ENCODE measurements at regions not wholly inside any gene's neighbourhood (a gene's known extent, or its start where the extent isn't known, plus 50 kb on each side); places are given as distances from the start of the nearest gene placed in this dataset.

- Histone ChIP-seq H3K36me3 (no peaks in the 10 kb centered on the region), H3K27me3 (no peaks in the 10 kb centered on the region), H3K4me1 (no peaks in the 10 kb centered on the region), H3K9me3 (no peaks in the 10 kb centered on the region), H3K4me3 (no peak overlapping the region), H3K27ac (no peak overlapping the region)
- intact Hi-C loops (cut with DNase I) = no loop called here
- 25 to 40% methylated on average over 2 to 3 of the region's 3 CpGs for WGBS, 2 donors
- no peak for DNase-seq
- no peak for TF ChIP-seq POLR2A (IDR thresholded peaks at IDR 0.05)
- TF ChIP-seq, protein P1, sequence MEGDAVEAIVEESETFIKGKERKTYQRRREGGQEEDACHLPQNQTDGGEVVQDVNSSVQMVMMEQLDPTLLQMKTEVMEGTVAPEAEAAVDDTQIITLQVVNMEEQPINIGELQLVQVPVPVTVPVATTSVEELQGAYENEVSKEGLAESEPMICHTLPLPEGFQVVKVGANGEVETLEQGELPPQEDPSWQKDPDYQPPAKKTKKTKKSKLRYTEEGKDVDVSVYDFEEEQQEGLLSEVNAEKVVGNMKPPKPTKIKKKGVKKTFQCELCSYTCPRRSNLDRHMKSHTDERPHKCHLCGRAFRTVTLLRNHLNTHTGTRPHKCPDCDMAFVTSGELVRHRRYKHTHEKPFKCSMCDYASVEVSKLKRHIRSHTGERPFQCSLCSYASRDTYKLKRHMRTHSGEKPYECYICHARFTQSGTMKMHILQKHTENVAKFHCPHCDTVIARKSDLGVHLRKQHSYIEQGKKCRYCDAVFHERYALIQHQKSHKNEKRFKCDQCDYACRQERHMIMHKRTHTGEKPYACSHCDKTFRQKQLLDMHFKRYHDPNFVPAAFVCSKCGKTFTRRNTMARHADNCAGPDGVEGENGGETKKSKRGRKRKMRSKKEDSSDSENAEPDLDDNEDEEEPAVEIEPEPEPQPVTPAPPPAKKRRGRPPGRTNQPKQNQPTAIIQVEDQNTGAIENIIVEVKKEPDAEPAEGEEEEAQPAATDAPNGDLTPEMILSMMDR (IDR thresholded peaks at IDR 0.05) = no peak
Measured at GRCh38 chr14:76280221-76280620, 95.7 kb upstream of the ESRRB start.

DNA sequence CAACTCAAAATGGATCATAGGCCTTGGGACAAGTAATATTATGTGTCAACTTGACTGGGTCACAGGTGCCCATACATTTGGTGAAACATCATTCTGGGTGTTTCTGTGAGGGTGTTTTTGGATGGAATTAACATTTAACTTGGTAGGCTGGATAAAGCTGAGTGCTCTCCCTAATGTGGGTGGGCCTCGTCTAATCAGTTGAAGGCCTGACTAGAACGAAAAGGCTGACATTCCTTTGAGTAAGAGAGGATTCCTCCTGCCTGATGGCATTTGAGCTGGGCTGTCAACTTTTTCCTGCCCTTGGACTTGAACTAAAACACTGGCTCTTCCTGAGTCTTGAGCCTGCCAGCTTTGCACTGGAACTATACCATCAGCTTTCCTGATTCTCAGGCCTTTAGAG is 93.4 kb upstream of the ESRRB start:
- DNase-seq = no peak
- intact Hi-C loops (cut with DNase I) = no loop called here
- Histone ChIP-seq H3K4me3 (no peak overlapping the region), H3K9me3 (no peaks in the 10 kb centered on the region), H3K27ac (no peak overlapping the region), H3K27me3 (no peaks in the 10 kb centered on the region), H3K4me1 (no peaks in the 10 kb centered on the region), H3K36me3 (no peaks in the 10 kb centered on the region)
- TF ChIP-seq POLR2A (IDR thresholded peaks at IDR 0.05) = no peak
- TF ChIP-seq, protein P1 (IDR thresholded peaks at IDR 0.05) = no peak
- 58 to 66% methylated on average over 2 of the region's 2 CpGs for WGBS, 2 donors

- Histone ChIP-seq H3K36me3 (no peaks in the 10 kb centered on the region), H3K27me3 (no peaks in the 10 kb centered on the region), H3K4me1 (no peaks in the 10 kb centered on the region), H3K27ac (no peak overlapping the region), H3K9me3 (no peaks in the 10 kb centered on the region), H3K4me3 (no peak overlapping the region)
- TF ChIP-seq, protein P1 (IDR thresholded peaks at IDR 0.05) = no peak
- TF ChIP-seq POLR2A (IDR thresholded peaks at IDR 0.05) = no peak
- WGBS, 2 donors = 83 to 87% methylated on average over 1 of the region's 1 CpG
- no peak for DNase-seq
- intact Hi-C loops (cut with DNase I) = no loop called here
Measured at GRCh38 chr14:76287063-76287462, 88.9 kb upstream of the ESRRB start.

DNA sequence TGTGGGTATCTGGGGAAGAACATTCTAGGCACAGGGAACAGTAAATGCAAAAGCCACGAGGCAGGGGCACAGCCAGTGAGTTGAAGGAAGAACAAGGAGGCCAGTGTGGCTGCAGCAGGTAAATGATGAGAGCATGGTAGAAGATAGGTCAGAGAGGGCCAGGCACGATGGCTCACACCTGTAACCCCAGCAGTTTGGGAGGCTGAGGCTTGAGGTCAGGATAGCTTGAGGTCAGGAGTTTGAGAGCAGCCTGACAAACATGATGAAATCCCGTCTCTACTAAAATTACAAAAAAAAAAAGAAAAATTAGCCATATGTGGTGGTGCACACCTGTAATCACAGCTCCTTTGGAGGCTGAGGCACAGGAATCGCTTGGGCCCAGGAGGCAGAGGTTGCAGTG is 86.7 kb upstream of the ESRRB start:
- DNase-seq = no peak
- H3K27ac ChIP-seq = no peak overlapping the region
- no peaks in the 10 kb centered on the region for H3K4me1 ChIP-seq
- H3K36me3 ChIP-seq = no peaks in the 10 kb centered on the region
- H3K4me3 ChIP-seq = no peak overlapping the region
- no peaks in the 10 kb centered on the region for H3K9me3 ChIP-seq
- WGBS, 2 donors = 65 to 76% methylated on average over 4 of the region's 4 CpGs
- intact Hi-C loops (cut with DNase I) = no loop called here
- TF ChIP-seq, protein P1 (IDR thresholded peaks at IDR 0.05) = no peak
- TF ChIP-seq POLR2A (IDR thresholded peaks at IDR 0.05) = no peak
- H3K27me3 ChIP-seq = peaks cover 0 to 4% (median 0%) of the 10 kb centered on the region in 4 donors

GRCh38 chr14:76292561-76292960 is 83.4 kb upstream of the ESRRB start:
- no peak overlapping the region for H3K27ac ChIP-seq
- no peaks in the 10 kb centered on the region for H3K36me3 ChIP-seq
- peaks cover 0 to 12% (median 0%) of the 10 kb centered on the region in 4 donors for H3K27me3 ChIP-seq
- H3K9me3 ChIP-seq = no peaks in the 10 kb centered on the region
- H3K4me3 ChIP-seq = no peak overlapping the region
- 89 to 91% methylated on average over 9 to 10 of the region's 10 CpGs for WGBS, 2 donors
- intact Hi-C loops (cut with DNase I) = no loop called here
- no peaks in the 10 kb centered on the region for H3K4me1 ChIP-seq
- TF ChIP-seq, protein P1 (IDR thresholded peaks at IDR 0.05) = no peak
- no peak for TF ChIP-seq POLR2A (IDR thresholded peaks at IDR 0.05)
- no peak for DNase-seq
